ENCODE measurements at regions not wholly inside any gene's neighbourhood (a gene's known extent, or its start where the extent isn't known, plus 50 kb on each side); places are given as distances from the start of the nearest gene placed in this dataset.

- TF ChIP-seq FOXK1 (CRISPR knock-in tag; IDR thresholded peaks at IDR 0.05) (no peak), ATF3 (CRISPR knock-in tag; conservative IDR thresholded peaks at IDR 0.05) (no peak), E2F5 (CRISPR knock-in tag; IDR thresholded peaks at IDR 0.05) (no peak), GTF2I (CRISPR knock-in tag; conservative IDR thresholded peaks at IDR 0.05) (no peak), CTCF (IDR thresholded peaks at IDR 0.05) (no peak), ZNF423 (CRISPR knock-in tag; IDR thresholded peaks at IDR 0.05) (no peak), ZNF121 (CRISPR knock-in tag; IDR thresholded peaks at IDR 0.05) (no peak), SOX15 (CRISPR knock-in tag; IDR thresholded peaks at IDR 0.05) (no peak), RORB (CRISPR knock-in tag; IDR thresholded peaks at IDR 0.05) (no peak)
Observed at GRCh38 chr4:10299601-10300000, 157.6 kb downstream of the ZNF518B start (continued).

GRCh38 chr4:10298681-10299080, 158.5 kb downstream of the ZNF518B start:
- ChIA-PET CTCF (no interaction called here), POLR2A (no interaction called here)
- ATAC-seq (no peak), DNase-seq (ENCODE audit: low spot score) (no peak)
- no peaks in the 10 kb centered on the region for H3K36me3 Mint-ChIP-seq
- peaks cover 5% of the 10 kb centered on the region for H3K9me3 Mint-ChIP-seq
- no peak overlapping the region for H3K4me3 Mint-ChIP-seq
- no peak overlapping the region for H3K27ac Mint-ChIP-seq
- H3K4me1 Mint-ChIP-seq, result peaks cover 43% of the 10 kb centered on the region
- H3K27me3 Mint-ChIP-seq (ENCODE audit: low read depth), result peaks cover 1% of the 10 kb centered on the region; the same call in 1 of the 2 replicates
- TF ChIP-seq GTF2I (CRISPR knock-in tag; conservative IDR thresholded peaks at IDR 0.05) (no peak), ZNF532 (CRISPR knock-in tag; IDR thresholded peaks at IDR 0.05; ENCODE audit: borderline replicate concordance) (no peak), ZNF263 (CRISPR knock-in tag; IDR thresholded peaks at IDR 0.05; ENCODE audit: low read depth) (no peak), MXD4 (CRISPR knock-in tag; IDR thresholded peaks at IDR 0.05; ENCODE audit: borderline replicate concordance) (no peak), HMGXB4 (CRISPR knock-in tag; IDR thresholded peaks at IDR 0.05) (no peak), JAZF1 (CRISPR knock-in tag; IDR thresholded peaks at IDR 0.05) (no peak), PREB (CRISPR knock-in tag; IDR thresholded peaks at IDR 0.05; ENCODE audit: borderline replicate concordance) (no peak), STAT6 (CRISPR knock-in tag; conservative IDR thresholded peaks at IDR 0.05; ENCODE audit: low read depth) (no peak), FOXP4 (CRISPR knock-in tag; IDR thresholded peaks at IDR 0.05) (no peak)

All from WTC11 (cell line).